Right cardiac atrium (tissue), 5 donors: ENCODE measurements at regions not wholly inside any gene's neighbourhood (a gene's known extent, or its start where the extent isn't known, plus 50 kb on each side); places are given as distances from the start of the nearest gene placed in this dataset.

Experiments
- ATAC-seq, 2 donors: fragments of 200-7000 bp; cut with Tn5 transposase; one replicate each; pipeline versions ENCODE4 v1.8.0 to v1.9.1; 2020; ENCODE audit warnings: moderate library complexity in 2 of 2, mild to moderate bottlenecking in 1 of 2
- DNase-seq, 3 donors: peaks; one replicate each; pipeline ENCODE4 v3.0.0-alpha.2; 2020
- H3K27ac ChIP-seq: one replicate; pipeline ENCODE4 v1.5.1; 2013; ENCODE audit warnings: mild to moderate bottlenecking, low read length, control low read depth, moderate library complexity
- H3K27me3 ChIP-seq: one replicate; pipeline ENCODE4 v1.6.1; 2013; ENCODE audit not compliant: control insufficient read depth, insufficient read depth
- H3K4me1 ChIP-seq: one replicate; pipeline ENCODE4 v1.6.1; 2013; ENCODE audit warnings: low read length; ENCODE audit not compliant: control insufficient read depth, insufficient read depth
- H3K4me3 ChIP-seq: one replicate; pipeline ENCODE4 v1.5.1; 2013; ENCODE audit warnings: low read length, control low read depth
- H3K9me3 ChIP-seq: one replicate; pipeline ENCODE4 v1.6.1; 2013; ENCODE audit warnings: low read length; ENCODE audit not compliant: control insufficient read depth
- WGBS: extraction: QIAGEN DNeasy Blood & Tissue Kit; methylation state at CpG from one replicate; pipeline ENCODE4 v1.1.7; 2013; 5-methylcytosine and 5-hydroxymethylcytosine counted together
- intact Hi-C, 4 donors: fragments of 100-400 bp; cut with DNase I; formaldehyde crosslinking; loops; one replicate each; pipeline versions ENCODE4 v1.11.0 to v1.14.0; 2022 to 2023
- donor health status: healthy with polysubstance abuse.
- donor health status: DM: no; HTN: yes; CAD: no.
- donor health status: DM: no; HTN: no; CAD: no.
- donor health status: DM: no; HTN: yes; CAD: no; lungs with severe emphysema.
- donor health status: DM: yes; HTN: yes; CAD: no.

DNA sequence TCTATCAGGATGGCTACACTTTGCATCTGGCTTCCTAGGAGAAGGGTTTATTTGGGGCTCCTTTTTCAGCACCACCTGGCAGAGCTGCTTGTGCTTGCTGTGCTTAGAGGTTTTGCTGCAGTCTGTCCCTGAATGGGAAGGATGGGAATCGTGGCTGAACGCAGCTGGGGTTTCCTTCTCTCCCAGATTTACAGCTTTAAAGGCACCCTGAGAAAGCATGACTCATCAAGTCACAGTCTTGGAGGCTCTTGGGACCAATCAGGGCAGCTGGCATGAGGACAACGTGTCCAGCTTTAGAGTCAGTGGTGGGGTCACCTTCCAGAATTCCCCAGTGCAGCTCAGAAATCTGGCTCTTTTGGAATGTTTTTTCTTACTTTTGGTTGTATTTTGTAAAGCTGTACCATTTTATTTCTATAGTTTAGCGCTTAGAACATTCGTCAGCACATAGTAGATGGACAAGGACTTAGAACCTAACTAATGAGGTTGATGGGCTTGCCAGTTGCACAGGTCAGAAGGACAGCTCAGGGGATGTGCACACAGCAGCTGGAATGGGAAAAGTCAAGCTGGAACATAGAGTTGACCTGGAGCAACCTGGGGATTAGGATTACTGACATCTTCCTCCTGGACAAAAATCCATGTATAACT, 222.6 kb downstream of the PRDM2 start:
- intact Hi-C loops, result no loop called here
- Histone ChIP-seq H3K9me3 (no peaks in the 10 kb centered on the region), H3K4me1 (no peaks in the 10 kb centered on the region), H3K4me3 (no peak overlapping the region), H3K27me3 (no peaks in the 10 kb centered on the region), H3K27ac (no peak overlapping the region)
- DNase-seq (no peak), ATAC-seq (no peak)
- WGBS, result 62% methylated on average over 5 of the region's 5 CpGs

DNA sequence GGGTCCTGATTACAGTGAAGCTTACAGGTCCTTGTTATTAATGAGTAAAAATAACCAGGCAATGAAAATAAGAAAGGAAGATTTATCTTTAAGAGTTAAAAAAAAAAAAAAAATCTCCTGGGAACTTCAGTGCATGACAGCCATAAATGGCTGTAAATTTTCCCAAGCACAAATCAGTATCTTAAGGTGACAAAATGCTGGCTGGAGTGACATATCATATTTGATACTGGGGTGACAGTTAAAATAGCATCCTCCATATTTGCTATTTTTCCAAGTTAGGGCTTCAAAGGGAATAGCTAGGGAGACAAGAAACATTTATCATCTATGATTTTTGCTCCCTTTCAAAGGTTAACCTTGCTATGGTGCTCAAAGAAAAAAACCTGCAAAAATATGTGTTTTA, 226.6 kb downstream of the PRDM2 start:
- ATAC-seq, result no peak
- no peaks in the 10 kb centered on the region for H3K9me3 ChIP-seq
- no peak overlapping the region for H3K27ac ChIP-seq
- no peaks in the 10 kb centered on the region for H3K27me3 ChIP-seq
- intact Hi-C loops, result no loop called here
- H3K4me3 ChIP-seq, result no peak overlapping the region
- no peaks in the 10 kb centered on the region for H3K4me1 ChIP-seq
- no peak for DNase-seq

DNA sequence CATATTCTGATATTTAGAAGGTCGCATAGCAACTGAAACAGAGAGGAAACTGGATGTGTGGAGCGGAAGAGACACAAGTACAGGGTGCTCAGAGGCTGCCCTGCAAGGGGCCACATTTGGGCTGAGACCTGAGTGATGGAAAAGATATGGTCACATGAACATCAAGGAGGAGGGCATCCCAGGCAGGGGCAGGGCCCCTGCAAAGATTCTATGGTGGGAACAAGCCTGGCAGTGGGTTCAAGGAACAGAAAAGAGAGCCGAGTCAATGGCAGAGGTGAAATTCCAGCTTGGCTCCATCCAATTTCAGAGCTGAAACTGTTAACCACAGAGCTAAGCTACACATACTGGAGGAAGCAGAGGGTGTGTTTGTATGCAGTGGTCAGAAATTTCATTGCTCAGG, 227.7 kb downstream of the PRDM2 start:
- intact Hi-C loops, result no loop called here
- Histone ChIP-seq H3K4me1 (no peaks in the 10 kb centered on the region), H3K9me3 (no peaks in the 10 kb centered on the region), H3K27me3 (no peaks in the 10 kb centered on the region), H3K27ac (no peak overlapping the region), H3K4me3 (no peak overlapping the region)
- 84% methylated on average over 3 of the region's 3 CpGs for WGBS
- DNase-seq (no peak), ATAC-seq (no peak)

DNA sequence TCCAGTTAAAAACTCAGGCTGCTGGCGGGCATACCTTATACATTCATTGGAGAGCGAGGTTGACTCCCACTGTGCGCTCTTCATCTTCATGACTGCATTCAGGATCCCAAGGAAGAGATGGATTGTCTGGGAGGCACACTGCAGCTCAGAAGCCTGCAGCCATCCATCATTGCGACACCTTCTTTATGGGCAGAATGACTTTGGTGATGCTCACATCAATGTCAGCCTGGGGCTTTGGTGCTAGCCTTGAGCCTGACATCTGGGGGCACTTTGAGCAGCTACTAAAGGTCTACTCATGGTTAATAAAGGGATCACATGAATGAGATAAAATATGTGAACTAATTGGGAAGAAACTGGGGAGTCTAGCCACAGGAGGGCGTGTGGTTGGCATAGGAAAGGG, 229.3 kb downstream of the PRDM2 start:
- no peak overlapping the region for H3K27ac ChIP-seq

DNA sequence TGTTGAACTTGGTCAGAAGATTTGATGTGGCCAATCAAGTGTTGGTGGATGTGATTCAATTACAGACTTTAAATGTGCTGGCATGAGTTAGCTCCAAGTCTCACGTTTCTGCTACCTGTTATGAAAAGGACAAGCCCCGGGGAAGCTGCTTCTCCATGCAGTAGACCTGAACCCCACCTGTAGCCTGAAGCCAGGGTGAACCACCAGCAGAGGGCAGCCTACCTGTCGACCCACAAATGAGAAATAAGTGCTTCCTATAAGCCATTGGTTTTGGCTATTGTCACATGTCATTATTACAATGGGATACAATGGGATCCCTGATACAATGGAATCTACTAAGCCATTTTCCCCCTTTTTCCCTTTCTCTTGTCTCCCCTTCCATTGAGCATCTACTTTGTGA, 230.2 kb downstream of the PRDM2 start:
- 39% methylated on average over 3 of the region's 3 CpGs for WGBS
- intact Hi-C loops, result no loop called here
- ATAC-seq (no peak), DNase-seq (no peak)
- H3K4me3 ChIP-seq, result no peak overlapping the region
- H3K27me3 ChIP-seq, result no peaks in the 10 kb centered on the region
- H3K4me1 ChIP-seq, result no peaks in the 10 kb centered on the region
- H3K27ac ChIP-seq, result no peak overlapping the region
- H3K9me3 ChIP-seq, result no peaks in the 10 kb centered on the region

More for the DNA sequence above, 229.3 kb downstream of the PRDM2 start:
- no peak for ATAC-seq
- Histone ChIP-seq H3K27me3 (no peaks in the 10 kb centered on the region), H3K4me1 (no peaks in the 10 kb centered on the region), H3K9me3 (no peaks in the 10 kb centered on the region), H3K4me3 (no peak overlapping the region)
- WGBS, result 67% methylated on average over 5 of the region's 5 CpGs
- DNase-seq, result no peak
- intact Hi-C loops, result no loop called here

DNA sequence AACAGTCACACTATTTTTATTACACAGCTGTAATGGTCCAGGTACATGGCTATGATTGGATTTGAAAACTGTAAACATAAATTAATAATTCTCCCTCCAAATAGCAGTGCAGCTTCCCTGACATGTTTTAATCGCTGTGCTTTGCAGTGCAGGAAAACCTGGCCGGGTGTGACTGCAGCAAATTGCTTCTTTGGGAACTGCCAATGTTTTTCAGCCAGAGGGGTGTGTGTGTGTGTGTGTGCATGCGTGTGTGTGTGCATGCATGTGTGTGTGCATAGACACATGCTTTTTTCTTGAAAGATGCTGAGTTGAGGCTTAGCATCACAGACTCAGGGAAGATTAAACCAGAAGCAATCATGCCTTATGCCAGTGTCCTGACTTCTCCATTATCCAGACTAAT, 231.2 kb downstream of the PRDM2 start:
- WGBS, result 67% methylated on average over 3 of the region's 3 CpGs
- DNase-seq, result no peak
- intact Hi-C loops, result no loop called here
- H3K27me3 ChIP-seq, result no peaks in the 10 kb centered on the region
- no peaks in the 10 kb centered on the region for H3K9me3 ChIP-seq
- no peaks in the 10 kb centered on the region for H3K4me1 ChIP-seq
- H3K4me3 ChIP-seq, result no peak overlapping the region
- no peak overlapping the region for H3K27ac ChIP-seq
- no peak for ATAC-seq

DNA sequence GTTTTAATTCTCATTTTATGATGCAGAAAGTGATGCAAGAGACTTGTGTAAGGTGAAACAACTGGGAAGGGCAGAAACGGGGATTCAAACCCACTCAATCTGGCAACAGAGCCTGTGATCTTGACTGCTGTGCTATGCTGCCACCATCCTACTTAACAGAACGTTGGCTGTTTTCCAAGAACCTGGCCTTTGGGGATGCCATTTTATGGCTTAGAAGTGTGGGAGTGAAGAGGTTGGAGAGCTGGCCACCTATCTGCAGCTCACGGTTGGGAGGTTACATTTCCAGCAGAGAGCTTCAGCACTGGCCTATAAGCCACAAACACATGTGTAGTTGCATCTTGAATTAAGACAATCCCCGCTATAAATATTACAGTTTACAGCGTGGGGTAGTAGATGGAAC, 235.3 kb downstream of the PRDM2 start:
- WGBS, result 50% methylated on average over 5 of the region's 5 CpGs
- DNase-seq, result no peak

DNA sequence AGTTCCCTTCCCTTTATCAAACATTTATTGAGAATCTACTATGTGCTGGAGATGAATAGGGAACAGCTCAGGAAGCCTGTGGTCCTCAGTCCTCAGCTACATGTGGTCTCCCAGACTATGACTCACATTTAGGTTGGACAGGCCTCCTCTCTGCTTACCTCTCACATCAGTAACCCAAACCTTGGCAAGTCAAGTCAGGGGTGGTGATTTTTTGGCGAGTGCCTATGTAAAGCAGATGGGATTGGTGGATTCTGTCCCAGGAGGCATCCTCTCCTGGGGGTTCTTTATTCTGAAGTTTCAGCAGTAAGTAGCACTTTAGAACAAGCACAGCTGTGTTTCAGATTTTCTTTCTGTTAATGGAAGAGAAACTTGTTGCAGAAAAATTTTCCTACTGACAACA, 241.3 kb downstream of the PRDM2 start:
- no peaks in the 10 kb centered on the region for H3K27me3 ChIP-seq
- ATAC-seq (peak in 1 of 2 donors; percentile 26), DNase-seq (no peak)
- H3K4me3 ChIP-seq, result no peak overlapping the region
- no peaks in the 10 kb centered on the region for H3K9me3 ChIP-seq
- H3K4me1 ChIP-seq, result no peaks in the 10 kb centered on the region
- H3K27ac ChIP-seq, result no peak overlapping the region
- intact Hi-C loops, result no loop called here
- WGBS, result 74% methylated on average over 1 of the region's 1 CpG

More for the DNA sequence above, 235.3 kb downstream of the PRDM2 start:
- ATAC-seq, result no peak
- no peaks in the 10 kb centered on the region for H3K4me1 ChIP-seq
- intact Hi-C loops, result no loop called here
- no peak overlapping the region for H3K4me3 ChIP-seq
- no peak overlapping the region for H3K27ac ChIP-seq
- no peaks in the 10 kb centered on the region for H3K27me3 ChIP-seq
- H3K9me3 ChIP-seq, result no peaks in the 10 kb centered on the region

DNA sequence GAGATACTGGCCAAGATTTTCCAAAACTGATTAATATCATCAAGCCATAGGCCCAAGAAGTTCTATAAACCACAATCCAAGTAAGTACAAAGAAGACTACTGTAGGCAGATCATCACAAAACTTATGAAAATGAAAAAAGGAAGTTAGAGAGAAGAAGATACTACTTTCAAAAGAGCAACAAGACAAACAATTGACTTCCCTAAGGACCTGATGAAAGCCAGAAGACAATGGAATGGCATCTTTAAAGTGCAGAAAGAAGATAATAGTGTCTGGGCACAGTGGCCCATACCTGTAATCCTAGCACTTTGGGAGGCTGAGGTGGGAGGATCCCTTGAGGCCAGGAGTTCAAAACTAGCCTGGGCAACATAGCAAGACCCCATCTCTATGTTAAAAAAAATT, 243.1 kb downstream of the PRDM2 start:
- no peak for ATAC-seq
- no peaks in the 10 kb centered on the region for H3K4me1 ChIP-seq

DNA sequence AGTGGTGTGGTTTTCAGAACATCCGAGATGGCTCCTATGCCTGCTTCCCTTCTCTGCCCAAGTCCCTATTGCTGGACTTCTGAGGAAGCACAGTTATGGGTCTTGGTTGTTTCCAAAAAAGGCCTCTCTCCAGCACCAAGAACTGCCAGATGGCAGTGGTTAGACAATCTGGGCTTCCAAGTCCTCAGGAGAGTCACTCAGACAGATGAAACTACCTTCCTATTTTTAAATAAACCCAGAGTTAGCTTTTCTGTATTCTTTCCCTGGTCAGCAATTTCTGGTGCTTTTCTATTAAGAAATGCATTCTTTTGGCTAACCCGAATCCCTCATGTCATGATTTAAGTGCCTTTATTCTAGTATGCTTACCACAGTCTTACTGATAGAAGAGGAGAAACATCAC, 245.9 kb downstream of the PRDM2 start:
- ATAC-seq (no peak), DNase-seq (no peak)
- peaks cover 2% of the 10 kb centered on the region for H3K4me1 ChIP-seq
- no peak overlapping the region for H3K4me3 ChIP-seq
- no peaks in the 10 kb centered on the region for H3K9me3 ChIP-seq
- no peak overlapping the region for H3K27ac ChIP-seq
- intact Hi-C loops, result no loop called here
- H3K27me3 ChIP-seq, result no peaks in the 10 kb centered on the region
- WGBS, result 70% methylated on average over 2 of the region's 2 CpGs

More for the DNA sequence above, 243.1 kb downstream of the PRDM2 start:
- no peaks in the 10 kb centered on the region for H3K27me3 ChIP-seq
- H3K27ac ChIP-seq, result no peak overlapping the region
- no peak overlapping the region for H3K4me3 ChIP-seq
- intact Hi-C loops, result no loop called here
- no peak for DNase-seq
- no peaks in the 10 kb centered on the region for H3K9me3 ChIP-seq

DNA sequence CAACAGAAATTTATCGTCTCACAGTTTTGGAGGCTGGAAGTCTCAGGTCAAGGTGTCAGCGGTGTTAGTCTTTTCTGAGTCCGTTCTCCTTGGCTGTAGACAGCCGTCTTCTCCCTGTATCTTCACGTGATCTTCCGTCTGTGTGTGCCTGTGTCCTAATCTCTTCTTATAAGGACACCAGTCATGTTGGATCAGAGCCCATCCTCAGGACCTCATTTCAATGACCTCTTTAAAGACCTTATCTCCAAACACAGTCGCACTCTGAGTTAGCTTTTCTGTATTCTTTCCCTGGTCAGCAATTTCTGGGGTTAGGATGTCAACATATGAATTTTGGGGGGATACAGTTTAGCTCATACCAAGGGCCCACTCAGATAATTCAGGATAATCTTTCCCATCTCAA, 247.7 kb downstream of the PRDM2 start:
- Histone ChIP-seq H3K9me3 (no peaks in the 10 kb centered on the region), H3K27ac (peak overlapping the region; percentile 45), H3K4me3 (no peak overlapping the region), H3K27me3 (no peaks in the 10 kb centered on the region), H3K4me1 (peaks cover 2% of the 10 kb centered on the region)
- ATAC-seq, result no peak
- DNase-seq, result no peak
- 86% methylated on average over 7 of the region's 7 CpGs for WGBS
- intact Hi-C loops, result no loop called here

DNA sequence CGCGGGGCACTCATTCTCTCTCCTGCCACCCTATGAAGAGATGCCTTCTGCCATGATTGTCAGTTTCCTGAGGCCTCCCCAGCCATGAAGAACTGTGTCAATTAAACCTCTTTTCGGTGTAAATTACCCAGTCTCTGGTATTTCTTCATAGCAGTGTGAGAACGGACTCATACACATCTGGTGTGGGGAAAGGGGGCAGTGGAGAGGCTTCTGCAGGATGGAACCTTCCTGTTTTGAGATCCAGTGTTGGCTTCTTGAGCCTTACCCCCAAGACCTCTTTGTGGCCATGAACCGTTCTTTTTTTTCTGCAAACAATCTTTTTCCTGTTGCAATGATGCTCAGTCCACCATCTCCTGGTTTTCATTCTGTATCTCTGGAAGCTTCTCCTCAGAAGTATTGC, 248.4 kb downstream of the PRDM2 start:
- Histone ChIP-seq H3K4me3 (no peak overlapping the region), H3K27me3 (no peaks in the 10 kb centered on the region), H3K4me1 (peaks cover 3% of the 10 kb centered on the region), H3K27ac (peak overlapping the region; percentile 96), H3K9me3 (no peaks in the 10 kb centered on the region)
- intact Hi-C loops, result no loop called here
- DNase-seq (no peak), ATAC-seq (no peak)
- 84% methylated on average over 5 of the region's 5 CpGs for WGBS
